GM23338 (cell line): ENCODE measurements at regions not wholly inside any gene's neighbourhood (a gene's known extent, or its start where the extent isn't known, plus 50 kb on each side); places are given as distances from the start of the nearest gene placed in this dataset.

Experiments
- ATAC-seq: fragments of 200-7000 bp; cut with Tn5 transposase; 3 replicates; pipeline ENCODE4 v1.9.1; 2020
- DNase-seq: peaks from one replicate; pipeline ENCODE4 v3.0.0-alpha.2; 2015; ENCODE audit warnings: low spot score
- H2AFZ ChIP-seq: fragments of 200-600 bp; sonication (generic); 2 replicates; pipeline ENCODE4 v1.8.0; 2016; ENCODE audit warnings: antibody characterized with exemption, mild to moderate bottlenecking, moderate library complexity
- H3F3A ChIP-seq: fragments of 200-600 bp; sonication (generic); replicated peaks from 2 replicates; pipeline ENCODE4 v1.8.0; 2017; ENCODE audit warnings: antibody characterized with exemption, mixed run types, low read depth
- H3K27ac ChIP-seq: fragments of 200-600 bp; sonication (generic); 2 replicates; pipeline ENCODE4 v1.6.1; 2016; ENCODE audit warnings: low read depth
- H3K27me3 ChIP-seq: fragments of 200-600 bp; sonication (generic); 2 replicates; pipeline ENCODE4 v1.8.0; 2016; ENCODE audit warnings: mild to moderate bottlenecking, mixed run types, moderate library complexity; ENCODE audit not compliant: insufficient read depth
- H3K36me3 ChIP-seq: fragments of 200-600 bp; sonication (generic); 2 replicates; pipeline ENCODE4 v1.8.0; 2016; ENCODE audit warnings: mild to moderate bottlenecking; ENCODE audit not compliant: insufficient read depth
- H3K4me1 ChIP-seq: fragments of 200-600 bp; sonication (generic); 2 replicates; pipeline ENCODE4 v1.8.0; 2016; ENCODE audit warnings: mild to moderate bottlenecking, moderate library complexity; ENCODE audit not compliant: insufficient read depth
- H3K4me2 ChIP-seq: fragments of 200-600 bp; sonication (generic); 2 replicates; pipeline ENCODE4 v1.7.1; 2017; ENCODE audit warnings: mixed run types
- H3K4me3 ChIP-seq: fragments of 200-600 bp; sonication (generic); 2 replicates; pipeline ENCODE4 v1.6.1; 2016; ENCODE audit warnings: mixed run types
- H3K79me2 ChIP-seq: fragments of 200-600 bp; sonication (generic); replicated peaks from 2 replicates; pipeline ENCODE4 v1.8.0; 2017; ENCODE audit warnings: mild to moderate bottlenecking; ENCODE audit not compliant: insufficient read depth
- H3K9me2 ChIP-seq: fragments of 200-600 bp; sonication (generic); 2 replicates; pipeline ENCODE4 v1.8.0; 2017; ENCODE audit not compliant: insufficient read depth
- H4K20me1 ChIP-seq: fragments of 200-600 bp; sonication (generic); replicated peaks from 2 replicates; pipeline ENCODE4 v1.8.0; 2017; ENCODE audit warnings: mild to moderate bottlenecking; ENCODE audit not compliant: insufficient read depth
- H3K27ac Mint-ChIP-seq: 2 replicates; pipeline ENCODE4 v1.8.0; 2020; ENCODE audit warnings: inconsistent platforms, mild to moderate bottlenecking, moderate library complexity, mixed read lengths
- H3K27me3 Mint-ChIP-seq: 3 replicates; pipeline ENCODE4 v1.8.0; 2022; ENCODE audit warnings: low read depth, mild to moderate bottlenecking, moderate library complexity, mixed read lengths, inconsistent platforms; ENCODE audit not compliant: insufficient read depth, poor library complexity
- H3K36me3 Mint-ChIP-seq: 3 replicates; pipeline ENCODE4 v1.8.0; 2021; ENCODE audit warnings: low read depth, mild to moderate bottlenecking, inconsistent platforms, moderate library complexity, mixed read lengths
- H3K4me1 Mint-ChIP-seq: 3 replicates; pipeline ENCODE4 v1.8.0; 2020; ENCODE audit warnings: mild to moderate bottlenecking, inconsistent platforms, mixed read lengths
- H3K4me3 Mint-ChIP-seq: 3 replicates; pipeline ENCODE4 v1.8.0; 2021; ENCODE audit warnings: moderate library complexity, mild to moderate bottlenecking, inconsistent platforms, mixed read lengths
- H3K9me3 Mint-ChIP-seq: 3 replicates; pipeline ENCODE4 v1.8.0; 2020; ENCODE audit warnings: moderate library complexity, mild to moderate bottlenecking, inconsistent platforms, mixed read lengths
- CREB1 ChIP-seq: fragments of 250-450 bp; sonication (Bioruptor Pico); IDR thresholded peaks from 2 replicates; pipeline ENCODE4 v1.5.0; 2020; ENCODE audit warnings: low read depth, mild to moderate bottlenecking, moderate library complexity
- NANOG ChIP-seq: IDR thresholded peaks from 2 replicates; pipeline ENCODE4 v1.6.1; 2016; ENCODE audit warnings: antibody characterized with exemption, borderline replicate concordance
- REST ChIP-seq: IDR thresholded peaks from one replicate; pipeline ENCODE4 v1.6.1; 2018; ENCODE audit warnings: antibody characterized with exemption; ENCODE audit not compliant: unreplicated experiment
- STAT1 ChIP-seq: IDR thresholded peaks from one replicate; pipeline ENCODE4 v1.6.1; 2016; ENCODE audit warnings: antibody characterized with exemption; ENCODE audit not compliant: unreplicated experiment
- ZNF331 ChIP-seq: fragments of 250-450 bp; sonication (Bioruptor Pico); IDR thresholded peaks from 2 replicates; pipeline ENCODE4 v1.5.0; 2020; ENCODE audit warnings: low read depth, mild to moderate bottlenecking, moderate library complexity
- ZNF462 ChIP-seq: fragments of 250-450 bp; sonication (Bioruptor Pico); IDR thresholded peaks from 2 replicates; pipeline ENCODE4 v1.5.0; 2020; ENCODE audit warnings: mild to moderate bottlenecking, moderate library complexity

GRCh38 chr15:31567861-31568260 is 241.2 kb downstream of the KLF13 start:
- Mint-ChIP-seq H3K4me3 (no peak overlapping the region), H3K27ac (no peak overlapping the region), H3K36me3 (peaks cover 21% of the 10 kb centered on the region), H3K27me3 (no peaks in the 10 kb centered on the region), H3K4me1 (peaks cover 3% of the 10 kb centered on the region), H3K9me3 (peaks cover 17% of the 10 kb centered on the region)
- DNase-seq: no peak
- Histone ChIP-seq H4K20me1 (no peaks in the 10 kb centered on the region), H3K27me3 (no peaks in the 10 kb centered on the region), H3K4me1 (no peaks in the 10 kb centered on the region), H3F3A (no peaks in the 10 kb centered on the region), H3K9me2 (no peaks in the 10 kb centered on the region), H3K27ac (no peak overlapping the region), H3K79me2 (no peaks in the 10 kb centered on the region), H3K36me3 (no peaks in the 10 kb centered on the region), H3K4me3 (no peak overlapping the region), H2AFZ (no peak overlapping the region), H3K4me2 (no peak overlapping the region)
- ATAC-seq: no peak
- no peak for TF ChIP-seq CREB1 (CRISPR knock-in tag)
- TF ChIP-seq STAT1: no peak
- TF ChIP-seq ZNF331 (CRISPR knock-in tag): no peak

GRCh38 chr15:31569836-31570235 is 243.2 kb downstream of the KLF13 start:
- TF ChIP-seq STAT1 (no peak), NANOG (no peak), REST (no peak), ZNF462 (CRISPR knock-in tag) (no peak)
- H3K79me2 ChIP-seq: no peaks in the 10 kb centered on the region
- Mint-ChIP-seq H3K27me3 (peaks cover 2% of the 10 kb centered on the region), H3K36me3 (peaks cover 21% of the 10 kb centered on the region), H3K27ac (no peak overlapping the region), H3K4me3 (no peak overlapping the region), H3K4me1 (peaks cover 7% of the 10 kb centered on the region), H3K9me3 (peaks cover 17% of the 10 kb centered on the region)
- H3K4me1 ChIP-seq: peaks cover 3% of the 10 kb centered on the region; the same call in 1 of the 2 replicates
- H3K4me3 ChIP-seq: no peak overlapping the region
- no peaks in the 10 kb centered on the region for H4K20me1 ChIP-seq
- no peaks in the 10 kb centered on the region for H3K36me3 ChIP-seq
- H3F3A ChIP-seq: no peaks in the 10 kb centered on the region
- no peak overlapping the region for H2AFZ ChIP-seq
- ATAC-seq: no peak
- DNase-seq: no peak
- no peak overlapping the region for H3K27ac ChIP-seq
- no peaks in the 10 kb centered on the region for H3K9me2 ChIP-seq
- no peak overlapping the region for H3K4me2 ChIP-seq
- no peaks in the 10 kb centered on the region for H3K27me3 ChIP-seq
